Mammary epithelial cell (primary cell): ENCODE measurements at regions not wholly inside any gene's neighbourhood (a gene's known extent, or its start where the extent isn't known, plus 50 kb on each side); places are given as distances from the start of the nearest gene placed in this dataset.

Experiments
- EZH2 ChIP-seq: IDR thresholded peaks from 2 replicates; pipeline ENCODE4 v1.6.1; 2012; ENCODE audit warnings: low read length, inconsistent platforms, borderline replicate concordance
- TF ChIP-seq, protein P1 (sequence below), 2 donors: IDR thresholded peaks in 1 of 2; conservative IDR thresholded peaks in 1 of 2; 2 replicates each; pipeline ENCODE4 v1.5.1; 2011 to 2012; ENCODE audit warnings: inconsistent platforms in 2 of 2, low read length in 2 of 2, mild to moderate bottlenecking in 2 of 2, control low read depth in 1 of 2, low read depth in 1 of 2; ENCODE audit not compliant: insufficient read depth in 1 of 2; ENCODE audit errors: extremely low read depth in 1 of 2

DNA sequence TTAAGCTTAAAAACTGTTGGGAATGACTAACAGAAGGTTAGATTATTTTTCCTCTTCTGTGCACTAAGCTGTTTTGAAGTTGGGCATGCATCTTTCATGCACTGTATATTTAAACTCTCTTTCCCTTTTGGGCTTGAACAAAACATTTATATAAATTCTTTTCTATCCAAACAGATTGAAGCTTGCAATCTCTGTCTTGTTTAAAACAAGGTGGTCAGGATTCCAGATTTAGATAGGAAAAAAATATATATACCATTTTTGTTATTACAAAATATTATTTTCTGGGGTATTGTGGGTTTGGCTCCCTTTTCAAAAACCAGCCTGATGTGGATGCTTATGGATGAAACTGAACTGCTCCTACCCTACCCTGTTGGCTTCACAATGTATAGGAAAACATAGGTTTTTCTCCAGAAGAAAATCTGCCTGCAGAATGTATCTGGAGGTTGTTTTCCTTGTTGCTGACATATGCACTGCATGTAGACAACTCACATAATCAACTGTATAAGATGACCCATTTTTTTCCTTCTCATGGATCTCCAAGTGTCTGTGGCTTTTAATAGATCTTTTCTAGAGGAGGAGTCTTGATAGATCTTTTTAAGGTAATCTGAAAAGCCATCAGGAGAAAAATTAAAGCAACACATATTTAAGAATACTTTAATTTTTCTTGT is 146.3 kb downstream of the PRL start:
- TF ChIP-seq, protein P1, sequence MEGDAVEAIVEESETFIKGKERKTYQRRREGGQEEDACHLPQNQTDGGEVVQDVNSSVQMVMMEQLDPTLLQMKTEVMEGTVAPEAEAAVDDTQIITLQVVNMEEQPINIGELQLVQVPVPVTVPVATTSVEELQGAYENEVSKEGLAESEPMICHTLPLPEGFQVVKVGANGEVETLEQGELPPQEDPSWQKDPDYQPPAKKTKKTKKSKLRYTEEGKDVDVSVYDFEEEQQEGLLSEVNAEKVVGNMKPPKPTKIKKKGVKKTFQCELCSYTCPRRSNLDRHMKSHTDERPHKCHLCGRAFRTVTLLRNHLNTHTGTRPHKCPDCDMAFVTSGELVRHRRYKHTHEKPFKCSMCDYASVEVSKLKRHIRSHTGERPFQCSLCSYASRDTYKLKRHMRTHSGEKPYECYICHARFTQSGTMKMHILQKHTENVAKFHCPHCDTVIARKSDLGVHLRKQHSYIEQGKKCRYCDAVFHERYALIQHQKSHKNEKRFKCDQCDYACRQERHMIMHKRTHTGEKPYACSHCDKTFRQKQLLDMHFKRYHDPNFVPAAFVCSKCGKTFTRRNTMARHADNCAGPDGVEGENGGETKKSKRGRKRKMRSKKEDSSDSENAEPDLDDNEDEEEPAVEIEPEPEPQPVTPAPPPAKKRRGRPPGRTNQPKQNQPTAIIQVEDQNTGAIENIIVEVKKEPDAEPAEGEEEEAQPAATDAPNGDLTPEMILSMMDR (conservative IDR thresholded peaks at IDR 0.05 in 1 of 2, IDR thresholded peaks at IDR 0.05 in 1 of 2; ENCODE audit: extremely low read depth in 1 of 2, insufficient read depth in 1 of 2, low read depth in 1 of 2, low read length in 2 of 2), result no peak
- no peak for TF ChIP-seq EZH2
